Breast epithelium (tissue), 4 donors: ENCODE measurements at regions not wholly inside any gene's neighbourhood (a gene's known extent, or its start where the extent isn't known, plus 50 kb on each side); places are given as distances from the start of the nearest gene placed in this dataset.
"Not testable (repeated sequence)": the region's sequence is repeated elsewhere in the genome, so short reads cannot be mapped to it uniquely, and the experiment has no call there.

Experiments
- DNase-seq, 2 donors: peaks; one replicate each; pipeline ENCODE4 v3.0.0-alpha.2; 2019; ENCODE audit warnings: low spot score in 2 of 2
- H3K27ac ChIP-seq, 2 donors: fragments of 200-600 bp; sonication (generic) in 1 of 2; one replicate each; pipeline ENCODE4 v1.5.1; 2016 to 2019; ENCODE audit warnings: mild to moderate bottlenecking in 1 of 2
- H3K27me3 ChIP-seq, 2 donors: fragments of 200-600 bp; sonication (generic) in 1 of 2; one replicate each; pipeline versions ENCODE4 v1.5.1 to v1.6.0; 2017 to 2019; ENCODE audit warnings: control low read depth in 1 of 2, mild to moderate bottlenecking in 1 of 2
- H3K36me3 ChIP-seq: fragments of 200-600 bp; one replicate; pipeline ENCODE4 v1.5.1; 2019
- H3K4me1 ChIP-seq, 2 donors: fragments of 200-600 bp; sonication (generic); one replicate each; pipeline ENCODE4 v1.5.1; 2016 to 2019; ENCODE audit warnings: control low read depth in 1 of 2
- H3K4me3 ChIP-seq, 3 donors: fragments of 200-600 bp; sonication (generic); 1 replicate in 2 of 3; 2 replicates in 1 of 3; pipeline ENCODE4 v1.5.1; 2016 to 2019; ENCODE audit warnings: mild to moderate bottlenecking in 3 of 3, moderate library complexity in 2 of 3
- H3K9me3 ChIP-seq, 2 donors: fragments of 200-600 bp; sonication (generic) in 1 of 2; one replicate each; pipeline ENCODE4 v1.5.1; 2016 to 2019; ENCODE audit warnings: control low read depth in 1 of 2
- POLR2A ChIP-seq: fragments of 450-650 bp; IDR thresholded peaks from one replicate; pipeline ENCODE4 v1.6.1; 2016; ENCODE audit warnings: antibody characterized with exemption, mild to moderate bottlenecking, moderate library complexity
- POLR2AphosphoS5 ChIP-seq, 3 donors: sonication (generic); formaldehyde crosslinking; IDR thresholded peaks; one replicate each; pipeline ENCODE4 v1.6.1; 2017; ENCODE audit warnings: antibody characterized with exemption in 3 of 3
- intact Hi-C: fragments of 100-400 bp; cut with DNase I; formaldehyde crosslinking; loops from one replicate; pipeline ENCODE4 v1.15.1; 2023; ENCODE audit warnings: low total_unique reads
- TF ChIP-seq, protein P1 (sequence below), 3 donors: fragments of 450-650 bp; IDR thresholded peaks; one replicate each; pipeline ENCODE4 v1.5.1; 2016 to 2017; ENCODE audit warnings: antibody characterized with exemption in 3 of 3, mild to moderate bottlenecking in 3 of 3, moderate library complexity in 3 of 3

DNA sequence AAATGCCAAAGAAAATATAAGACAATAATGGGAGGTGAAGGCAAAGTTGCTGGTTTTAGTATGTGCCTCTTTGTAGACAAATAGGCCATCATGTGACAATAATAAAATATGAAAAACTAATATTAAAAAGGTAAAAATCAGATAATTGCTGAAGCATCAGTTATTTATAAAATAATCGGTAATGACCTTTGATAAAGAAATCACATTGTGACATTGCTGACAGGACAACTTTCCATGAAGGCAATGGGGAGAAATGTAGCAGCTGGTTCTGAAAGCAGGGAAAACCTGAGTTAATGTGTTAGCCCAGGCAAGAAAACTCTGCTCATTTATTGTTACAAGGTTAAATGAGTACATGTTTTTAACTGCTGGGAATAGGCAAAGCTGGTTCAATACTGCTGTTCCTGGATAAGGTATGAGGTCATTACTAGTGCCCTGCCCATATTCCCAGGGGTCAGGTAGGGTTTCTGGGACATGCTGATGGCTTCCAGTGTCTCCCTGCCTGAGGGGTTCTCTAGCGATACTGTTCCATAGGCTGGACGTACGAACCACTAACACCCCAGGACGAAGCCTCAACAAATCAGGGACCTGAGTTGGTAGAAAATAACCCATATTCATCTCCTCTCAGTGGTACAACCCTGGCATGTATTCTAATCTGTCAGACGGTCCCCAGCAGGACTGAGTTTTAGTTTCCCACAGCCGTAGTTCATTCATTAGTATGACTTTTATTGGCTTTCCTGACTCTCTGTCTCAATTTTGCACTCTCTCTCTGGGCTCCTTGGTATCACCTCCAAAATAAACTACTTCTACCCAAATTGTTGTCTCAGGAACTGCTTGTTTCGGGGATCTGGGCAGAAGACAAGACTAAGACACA, 355.9 kb downstream of the TXNL1 start:
- TF ChIP-seq POLR2AphosphoS5 (IDR thresholded peaks at IDR 0.05) (no peak), POLR2A (no peak)
- TF ChIP-seq, protein P1, sequence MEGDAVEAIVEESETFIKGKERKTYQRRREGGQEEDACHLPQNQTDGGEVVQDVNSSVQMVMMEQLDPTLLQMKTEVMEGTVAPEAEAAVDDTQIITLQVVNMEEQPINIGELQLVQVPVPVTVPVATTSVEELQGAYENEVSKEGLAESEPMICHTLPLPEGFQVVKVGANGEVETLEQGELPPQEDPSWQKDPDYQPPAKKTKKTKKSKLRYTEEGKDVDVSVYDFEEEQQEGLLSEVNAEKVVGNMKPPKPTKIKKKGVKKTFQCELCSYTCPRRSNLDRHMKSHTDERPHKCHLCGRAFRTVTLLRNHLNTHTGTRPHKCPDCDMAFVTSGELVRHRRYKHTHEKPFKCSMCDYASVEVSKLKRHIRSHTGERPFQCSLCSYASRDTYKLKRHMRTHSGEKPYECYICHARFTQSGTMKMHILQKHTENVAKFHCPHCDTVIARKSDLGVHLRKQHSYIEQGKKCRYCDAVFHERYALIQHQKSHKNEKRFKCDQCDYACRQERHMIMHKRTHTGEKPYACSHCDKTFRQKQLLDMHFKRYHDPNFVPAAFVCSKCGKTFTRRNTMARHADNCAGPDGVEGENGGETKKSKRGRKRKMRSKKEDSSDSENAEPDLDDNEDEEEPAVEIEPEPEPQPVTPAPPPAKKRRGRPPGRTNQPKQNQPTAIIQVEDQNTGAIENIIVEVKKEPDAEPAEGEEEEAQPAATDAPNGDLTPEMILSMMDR (IDR thresholded peaks at IDR 0.05) = no peak
- intact Hi-C loops = no loop called here
- no peaks in the 10 kb centered on the region for H3K4me1 ChIP-seq
- no peaks in the 10 kb centered on the region for H3K36me3 ChIP-seq
- H3K9me3 ChIP-seq = no peaks in the 10 kb centered on the region
- H3K27me3 ChIP-seq = no peaks in the 10 kb centered on the region
- no peak overlapping the region for H3K27ac ChIP-seq
- H3K4me3 ChIP-seq = no peak overlapping the region
- no peak for DNase-seq

DNA sequence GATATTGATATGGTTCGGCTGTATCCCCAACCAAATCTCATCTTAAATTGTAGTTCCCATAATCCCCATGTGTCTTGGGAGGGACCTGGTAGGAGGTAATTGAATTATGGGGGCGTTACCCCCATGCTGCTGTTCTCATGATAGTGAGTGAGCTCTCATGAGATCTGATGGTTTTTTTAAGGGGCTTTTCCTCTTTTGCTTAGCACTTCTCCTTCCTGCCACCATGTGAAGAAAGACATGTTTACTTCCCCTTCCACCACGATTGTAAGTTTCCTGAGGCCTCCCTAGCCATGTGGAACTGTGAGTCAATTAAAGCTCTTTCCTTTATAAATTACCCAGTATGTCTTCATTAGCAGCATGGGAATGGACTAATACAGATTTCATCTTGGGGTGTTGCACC, 358.6 kb downstream of the TXNL1 start:
- H3K36me3 ChIP-seq, H3K9me3 ChIP-seq, intact Hi-C loops, H3K4me3 ChIP-seq, DNase-seq, H3K4me1 ChIP-seq, H3K27ac ChIP-seq, H3K27me3 ChIP-seq: not testable (repeated sequence)

DNA sequence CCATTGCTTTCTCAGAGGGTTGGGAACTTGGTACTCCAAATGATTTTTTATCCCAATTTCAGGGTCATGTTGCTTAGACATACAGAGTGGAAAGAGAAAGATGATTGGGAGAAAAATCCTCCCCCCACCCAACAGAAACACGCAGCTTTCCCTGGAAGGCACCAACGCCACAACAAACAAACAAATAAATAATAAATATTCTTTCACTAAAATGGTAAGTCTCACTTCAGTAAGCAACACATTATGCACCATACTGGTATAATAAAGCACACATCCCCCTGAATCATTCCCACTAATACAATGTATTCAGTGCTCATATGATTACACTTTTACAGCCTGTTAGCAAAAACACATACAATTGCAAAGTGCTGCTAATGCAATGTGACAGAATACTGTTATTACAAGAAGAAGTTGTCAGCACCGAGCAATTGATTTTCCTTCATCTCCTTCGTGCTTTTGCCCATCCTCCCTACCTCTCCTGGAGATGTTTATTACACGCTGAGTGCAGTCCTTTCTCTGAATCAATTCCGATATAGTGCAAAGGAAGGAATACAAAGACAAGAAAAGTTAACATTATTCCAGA, 359.9 kb downstream of the TXNL1 start:
- intact Hi-C loops = no loop called here
- DNase-seq = no peak
- Histone ChIP-seq H3K9me3 (no peaks in the 10 kb centered on the region), H3K4me1 (no peaks in the 10 kb centered on the region), H3K4me3 (no peak overlapping the region), H3K36me3 (no peaks in the 10 kb centered on the region), H3K27ac (no peak overlapping the region), H3K27me3 (no peaks in the 10 kb centered on the region)
- TF ChIP-seq POLR2AphosphoS5 (IDR thresholded peaks at IDR 0.05) (no peak), POLR2A (no peak)
- TF ChIP-seq, protein P1 (IDR thresholded peaks at IDR 0.05) = no peak

DNA sequence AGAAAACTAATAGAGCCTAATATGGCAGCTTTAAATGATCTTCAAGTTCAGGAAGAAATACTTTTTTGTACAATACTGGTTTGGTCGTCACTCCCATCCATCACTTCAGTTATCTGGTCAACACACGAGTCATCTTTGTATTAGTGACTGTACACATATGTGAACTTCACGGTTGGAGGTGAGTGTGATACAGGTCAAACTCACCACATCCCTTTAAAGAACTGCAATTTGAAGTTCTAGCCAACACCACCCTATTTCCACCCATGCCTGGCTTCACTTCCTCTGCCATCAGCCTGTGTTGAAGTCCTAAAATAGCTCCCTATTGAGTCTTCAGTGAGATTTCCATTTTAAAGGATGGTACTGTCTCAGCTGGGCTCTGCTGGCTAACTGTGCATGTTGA, 361.9 kb downstream of the TXNL1 start:
- no peak for DNase-seq
- Histone ChIP-seq H3K27ac (no peak overlapping the region), H3K9me3 (no peaks in the 10 kb centered on the region), H3K4me1 (no peaks in the 10 kb centered on the region), H3K27me3 (no peaks in the 10 kb centered on the region), H3K4me3 (no peak overlapping the region), H3K36me3 (no peaks in the 10 kb centered on the region)
- intact Hi-C loops = no loop called here
- TF ChIP-seq POLR2AphosphoS5 (IDR thresholded peaks at IDR 0.05) (no peak), POLR2A (no peak)
- TF ChIP-seq, protein P1 (IDR thresholded peaks at IDR 0.05) = no peak

DNA sequence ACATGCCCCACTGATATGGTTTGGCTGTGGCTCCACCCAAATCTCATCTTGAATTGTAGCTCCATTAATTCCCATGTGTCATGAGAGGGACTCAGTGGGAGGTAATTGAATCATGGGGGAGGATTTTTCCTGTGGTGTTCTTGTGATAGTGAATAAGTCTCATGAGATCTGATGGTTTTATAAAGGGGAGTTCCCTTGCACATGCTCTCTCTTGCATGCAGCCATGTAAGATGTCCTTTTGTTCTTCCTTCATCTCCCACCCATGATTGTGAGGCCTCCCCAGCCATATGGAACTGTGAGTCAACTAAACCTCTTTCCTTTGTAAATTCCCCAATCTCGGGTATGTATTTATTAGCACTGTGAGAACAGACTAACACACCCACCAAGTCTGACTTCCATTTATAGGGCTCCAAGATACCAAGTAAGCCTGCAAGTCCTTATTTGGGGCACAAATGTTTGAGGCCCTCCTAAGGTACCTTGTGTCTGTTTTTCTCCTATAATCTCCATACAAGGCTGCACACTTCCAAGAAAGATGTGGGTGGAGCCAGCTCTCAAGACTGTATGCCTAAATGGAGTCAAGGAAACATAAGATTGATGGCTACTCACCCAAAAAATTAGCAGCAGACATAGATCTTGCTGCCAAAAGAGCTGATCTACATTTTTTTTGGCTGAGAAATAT, 364.7 kb downstream of the TXNL1 start:
- DNase-seq = no peak
- no peaks in the 10 kb centered on the region for H3K9me3 ChIP-seq
- H3K36me3 ChIP-seq = no peaks in the 10 kb centered on the region
- TF ChIP-seq, protein P1 (IDR thresholded peaks at IDR 0.05) = no peak
- TF ChIP-seq POLR2AphosphoS5 (IDR thresholded peaks at IDR 0.05) (no peak), POLR2A (no peak)
- intact Hi-C loops = no loop called here
- H3K27ac ChIP-seq = no peak overlapping the region
- no peak overlapping the region for H3K4me3 ChIP-seq
- no peaks in the 10 kb centered on the region for H3K27me3 ChIP-seq
- H3K4me1 ChIP-seq = no peaks in the 10 kb centered on the region
